Natural killer cell (primary cell): ENCODE measurements at regions not wholly inside any gene's neighbourhood (a gene's known extent, or its start where the extent isn't known, plus 50 kb on each side); places are given as distances from the start of the nearest gene placed in this dataset.
"Not testable (repeated sequence)": the region's sequence is repeated elsewhere in the genome, so short reads cannot be mapped to it uniquely, and the experiment has no call there.

ENCODE experiments used
- ATAC-seq, 3 donors: fragments of 150-1000 bp in 2 of 3; fragments of 200-7000 bp in 1 of 3; cut with Tn5 transposase; 1 replicate in 1 of 3; 2 replicates in 2 of 3; pipeline ENCODE4 v1.10.0; 2021; ENCODE audit warnings: mild to moderate bottlenecking in 2 of 3, moderate library complexity in 2 of 3
- DNase-seq, 2 donors: peaks; one replicate each; pipeline versions ENCODE4 v3.0.0 to v3.0.0-alpha.2; 2013 to 2021; ENCODE audit warnings: mixed read lengths in 1 of 2
- H3K27ac ChIP-seq: one replicate; pipeline ENCODE4 v1.5.1; 2013; ENCODE audit warnings: mild to moderate bottlenecking, low read length
- H3K27me3 ChIP-seq: one replicate; pipeline ENCODE4 v1.6.1; 2013; ENCODE audit warnings: low read length; ENCODE audit not compliant: control insufficient read depth, insufficient read depth
- H3K36me3 ChIP-seq: one replicate; pipeline ENCODE4 v1.6.1; 2013; ENCODE audit warnings: low read length; ENCODE audit not compliant: control insufficient read depth, insufficient read depth
- H3K4me1 ChIP-seq: one replicate; pipeline ENCODE4 v1.6.1; 2013; ENCODE audit warnings: low read length; ENCODE audit not compliant: control insufficient read depth, insufficient read depth
- H3K4me3 ChIP-seq: one replicate; pipeline ENCODE4 v1.5.1; 2013; ENCODE audit warnings: low read length
- H3K9me3 ChIP-seq: one replicate; pipeline ENCODE4 v1.6.1; 2013; ENCODE audit warnings: low read length; ENCODE audit not compliant: control insufficient read depth, insufficient read depth
- H3K27ac Mint-ChIP-seq, 2 donors: one replicate each; pipeline ENCODE4 v1.8.0; 2022; ENCODE audit warnings: mild to moderate bottlenecking in 2 of 2, mixed read lengths in 2 of 2, moderate library complexity in 1 of 2
- H3K27me3 Mint-ChIP-seq, 2 donors: one replicate each; pipeline ENCODE4 v1.8.0; 2022; ENCODE audit warnings: low read depth in 2 of 2, mixed read lengths in 2 of 2
- H3K36me3 Mint-ChIP-seq: one replicate; pipeline ENCODE4 v1.8.0; 2022; ENCODE audit warnings: mixed read lengths
- H3K4me1 Mint-ChIP-seq, 2 donors: one replicate each; pipeline ENCODE4 v1.8.0; 2022; ENCODE audit warnings: mixed read lengths in 2 of 2
- H3K4me3 Mint-ChIP-seq: one replicate; pipeline ENCODE4 v1.8.0; 2022; ENCODE audit warnings: mild to moderate bottlenecking, moderate library complexity, mixed read lengths
- H3K9me3 Mint-ChIP-seq, 2 donors: one replicate each; pipeline ENCODE4 v1.8.0; 2022; ENCODE audit warnings: mixed read lengths in 2 of 2
- WGBS: methylation state at CpG from one replicate; pipeline ENCODE4 v1.1.7; 2013; ENCODE audit warnings: missing lambda C conversion rate; ENCODE audit not compliant: insufficient coverage; 5-methylcytosine and 5-hydroxymethylcytosine counted together
- intact Hi-C: fragments of 100-400 bp; cut with micrococcal nuclease; formaldehyde crosslinking; loops from one replicate; pipeline ENCODE4 v1.14.2; 2022
- TF ChIP-seq, protein P1 (sequence below): fragments of 200-600 bp; IDR thresholded peaks from one replicate; pipeline ENCODE4 v1.8.0; 2022; ENCODE audit warnings: antibody characterized with exemption

DNA sequence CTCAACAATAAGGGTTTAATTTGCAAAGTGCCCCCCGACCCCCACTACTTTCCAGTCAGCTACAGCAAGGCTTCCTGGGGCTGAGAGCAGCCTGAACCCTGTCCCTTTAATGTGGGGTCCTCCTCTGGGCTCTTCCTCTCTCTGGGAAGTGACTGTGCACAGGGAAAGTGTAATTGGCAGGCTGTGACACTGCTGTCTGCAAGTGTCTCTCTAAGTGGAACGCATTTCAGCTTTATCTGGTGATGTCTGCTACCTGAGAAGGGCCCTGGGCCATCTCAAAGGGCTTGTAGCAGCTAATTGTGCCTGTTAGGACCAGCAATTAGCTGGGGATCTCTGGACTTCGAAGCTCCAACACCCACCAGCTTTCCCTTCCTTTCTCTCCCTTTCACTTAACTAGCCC, 406.6 kb downstream of the TSHZ3 start:
- peaks cover 4% of the 10 kb centered on the region for H3K27me3 ChIP-seq
- ATAC-seq (no peak), DNase-seq (no peak)
- Mint-ChIP-seq H3K4me1 (no peaks in the 10 kb centered on the region), H3K9me3 (no peaks in the 10 kb centered on the region), H3K27ac (no peak overlapping the region), H3K27me3 (peaks cover 11 to 24% of the 10 kb centered on the region in 2 donors), H3K36me3 (no peaks in the 10 kb centered on the region), H3K4me3 (no peak overlapping the region)
- no peak overlapping the region for H3K4me3 ChIP-seq
- no peaks in the 10 kb centered on the region for H3K9me3 ChIP-seq
- WGBS = 35% methylated on average over 3 of the region's 3 CpGs
- H3K4me1 ChIP-seq = no peaks in the 10 kb centered on the region
- H3K27ac ChIP-seq = no peak overlapping the region
- TF ChIP-seq, protein P1, sequence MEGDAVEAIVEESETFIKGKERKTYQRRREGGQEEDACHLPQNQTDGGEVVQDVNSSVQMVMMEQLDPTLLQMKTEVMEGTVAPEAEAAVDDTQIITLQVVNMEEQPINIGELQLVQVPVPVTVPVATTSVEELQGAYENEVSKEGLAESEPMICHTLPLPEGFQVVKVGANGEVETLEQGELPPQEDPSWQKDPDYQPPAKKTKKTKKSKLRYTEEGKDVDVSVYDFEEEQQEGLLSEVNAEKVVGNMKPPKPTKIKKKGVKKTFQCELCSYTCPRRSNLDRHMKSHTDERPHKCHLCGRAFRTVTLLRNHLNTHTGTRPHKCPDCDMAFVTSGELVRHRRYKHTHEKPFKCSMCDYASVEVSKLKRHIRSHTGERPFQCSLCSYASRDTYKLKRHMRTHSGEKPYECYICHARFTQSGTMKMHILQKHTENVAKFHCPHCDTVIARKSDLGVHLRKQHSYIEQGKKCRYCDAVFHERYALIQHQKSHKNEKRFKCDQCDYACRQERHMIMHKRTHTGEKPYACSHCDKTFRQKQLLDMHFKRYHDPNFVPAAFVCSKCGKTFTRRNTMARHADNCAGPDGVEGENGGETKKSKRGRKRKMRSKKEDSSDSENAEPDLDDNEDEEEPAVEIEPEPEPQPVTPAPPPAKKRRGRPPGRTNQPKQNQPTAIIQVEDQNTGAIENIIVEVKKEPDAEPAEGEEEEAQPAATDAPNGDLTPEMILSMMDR = no peak
- no peaks in the 10 kb centered on the region for H3K36me3 ChIP-seq
- intact Hi-C loops = no loop called here

DNA sequence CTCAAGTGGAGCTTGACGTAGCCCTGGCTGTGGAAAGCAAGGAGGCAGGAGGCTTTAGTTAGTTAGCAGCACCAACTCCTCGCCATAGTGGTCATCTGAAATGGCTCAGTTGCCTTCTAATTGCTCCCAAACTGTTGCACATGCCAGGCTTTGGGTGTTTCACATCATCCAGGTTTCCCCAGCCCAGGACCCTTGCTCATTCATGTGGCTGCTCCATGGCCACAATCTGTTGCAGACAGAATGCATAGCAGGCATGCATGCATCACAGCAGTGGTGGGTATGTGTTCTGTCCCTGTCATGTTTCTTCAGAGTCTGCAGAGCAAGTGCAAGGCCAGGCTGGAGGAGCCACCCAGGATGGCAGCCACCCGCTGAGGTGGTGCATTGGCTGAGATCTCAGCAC, 407.6 kb downstream of the TSHZ3 start:
- intact Hi-C loops = no loop called here
- H3K4me3 ChIP-seq = no peak overlapping the region
- no peaks in the 10 kb centered on the region for H3K36me3 ChIP-seq
- no peaks in the 10 kb centered on the region for H3K4me1 Mint-ChIP-seq
- no peaks in the 10 kb centered on the region for H3K9me3 Mint-ChIP-seq
- no peak overlapping the region for H3K4me3 Mint-ChIP-seq
- TF ChIP-seq, protein P1 = no peak
- ATAC-seq = no peak
- H3K27me3 ChIP-seq = peaks cover 4% of the 10 kb centered on the region
- 81% methylated on average over 3 of the region's 3 CpGs for WGBS
- peaks cover 11 to 24% of the 10 kb centered on the region in 2 donors for H3K27me3 Mint-ChIP-seq
- no peak overlapping the region for H3K27ac Mint-ChIP-seq
- DNase-seq = no peak
- H3K36me3 Mint-ChIP-seq = no peaks in the 10 kb centered on the region
- H3K27ac ChIP-seq = no peak overlapping the region
- H3K9me3 ChIP-seq = no peaks in the 10 kb centered on the region
- H3K4me1 ChIP-seq = no peaks in the 10 kb centered on the region

DNA sequence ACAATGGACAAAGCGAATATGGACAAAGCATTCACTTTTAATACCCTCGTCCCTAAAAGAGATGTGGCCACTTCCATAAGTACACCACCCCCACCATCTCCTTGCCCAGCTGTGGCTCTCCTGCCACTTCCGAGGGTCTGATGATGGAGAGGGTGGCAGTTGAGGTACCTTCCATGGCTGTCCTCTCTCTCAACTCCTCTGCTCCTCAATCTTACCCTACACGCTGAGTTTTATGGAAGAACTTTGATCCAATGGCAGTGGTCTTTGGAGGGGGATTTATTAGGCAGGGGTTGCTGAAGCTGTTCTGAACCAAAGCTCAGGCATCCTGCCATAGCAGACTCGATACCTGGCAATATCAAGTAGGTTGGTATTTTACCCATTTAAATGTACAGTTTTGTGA, 413.0 kb downstream of the TSHZ3 start:
- Mint-ChIP-seq H3K4me1 (no peaks in the 10 kb centered on the region), H3K9me3 (no peaks in the 10 kb centered on the region), H3K36me3 (no peaks in the 10 kb centered on the region), H3K4me3 (no peak overlapping the region), H3K27me3 (peaks cover 10 to 13% of the 10 kb centered on the region in 2 donors), H3K27ac (no peak overlapping the region)
- TF ChIP-seq, protein P1 = no peak
- no peaks in the 10 kb centered on the region for H3K27me3 ChIP-seq
- no peaks in the 10 kb centered on the region for H3K36me3 ChIP-seq
- intact Hi-C loops = no loop called here
- DNase-seq (no peak), ATAC-seq (no peak)
- no peaks in the 10 kb centered on the region for H3K9me3 ChIP-seq
- H3K4me3 ChIP-seq = no peak overlapping the region
- 82% methylated on average over 2 of the region's 5 CpGs for WGBS
- H3K4me1 ChIP-seq = no peaks in the 10 kb centered on the region
- H3K27ac ChIP-seq = no peak overlapping the region

DNA sequence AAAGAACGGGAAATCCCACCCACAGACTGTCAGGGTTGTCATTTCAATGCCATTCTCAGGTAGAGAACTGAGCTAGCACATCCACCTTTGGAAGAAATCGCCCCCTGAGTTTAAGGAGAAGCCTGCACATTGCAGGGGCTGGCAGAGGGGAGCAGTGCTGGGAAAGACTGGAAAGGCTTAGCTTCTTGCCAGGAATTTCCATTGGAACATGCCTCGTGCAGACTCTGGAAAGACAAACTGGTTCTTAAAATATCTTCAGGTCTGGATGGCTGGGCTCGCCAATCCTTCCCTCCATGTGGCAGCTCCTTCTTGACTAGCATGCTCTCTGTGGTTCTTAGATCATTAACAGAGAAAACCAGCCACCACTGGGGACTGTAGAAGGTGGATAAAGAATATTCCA, 414.1 kb downstream of the TSHZ3 start:
- no peak overlapping the region for H3K27ac Mint-ChIP-seq
- Histone ChIP-seq H3K36me3 (no peaks in the 10 kb centered on the region), H3K4me3 (no peak overlapping the region), H3K27ac (no peak overlapping the region), H3K9me3 (no peaks in the 10 kb centered on the region), H3K27me3 (no peaks in the 10 kb centered on the region), H3K4me1 (no peaks in the 10 kb centered on the region)
- TF ChIP-seq, protein P1 = no peak
- intact Hi-C loops = no loop called here
- no peaks in the 10 kb centered on the region for H3K36me3 Mint-ChIP-seq
- H3K27me3 Mint-ChIP-seq = peaks cover 10 to 13% of the 10 kb centered on the region in 2 donors
- no peak for ATAC-seq
- no peaks in the 10 kb centered on the region for H3K4me1 Mint-ChIP-seq
- DNase-seq = no peak
- H3K4me3 Mint-ChIP-seq = no peak overlapping the region
- no peaks in the 10 kb centered on the region for H3K9me3 Mint-ChIP-seq
- WGBS = 61% methylated on average over 4 of the region's 4 CpGs

DNA sequence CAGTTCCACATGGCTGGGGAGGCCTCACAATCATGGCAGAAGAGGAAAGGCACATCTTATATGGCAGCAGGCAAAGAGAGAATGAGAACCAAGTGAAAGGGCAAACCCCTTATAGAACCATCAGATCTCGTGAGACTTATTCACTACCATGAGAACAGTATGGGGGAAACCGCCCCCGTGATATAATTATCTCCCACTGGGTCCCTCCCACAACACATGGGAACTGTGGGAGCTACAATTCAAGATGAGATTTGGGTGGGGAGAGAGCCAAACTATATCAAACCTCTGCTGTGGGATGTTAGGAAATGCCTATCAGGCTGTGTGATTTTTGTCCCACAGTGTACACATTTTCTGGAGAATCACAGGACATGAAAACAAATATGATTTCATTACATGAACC, 415.8 kb downstream of the TSHZ3 start:
- H3K9me3 ChIP-seq, H3K27ac ChIP-seq, H3K27ac Mint-ChIP-seq, H3K4me1 Mint-ChIP-seq, DNase-seq, H3K36me3 Mint-ChIP-seq, H3K9me3 Mint-ChIP-seq, ATAC-seq, H3K4me1 ChIP-seq, H3K36me3 ChIP-seq, intact Hi-C loops, H3K4me3 Mint-ChIP-seq, H3K27me3 ChIP-seq, H3K4me3 ChIP-seq, H3K27me3 Mint-ChIP-seq: not testable (repeated sequence)
- 100% methylated on average over 1 of the region's 3 CpGs for WGBS
